Activated B cell treated with CpG ODN at 0.5 μM for 24 hours (primary cell): ENCODE measurements at regions not wholly inside any gene's neighbourhood (a gene's known extent, or its start where the extent isn't known, plus 50 kb on each side); places are given as distances from the start of the nearest gene placed in this dataset.

Experiments
- ATAC-seq: fragments of 200-7000 bp; cut with Tn5 transposase; one replicate; pipeline ENCODE4 v1.10.0; 2021; ENCODE audit warnings: low read depth, mild to moderate bottlenecking, moderate library complexity
- CTCF ChIA-PET: fragments of 350-600 bp; sonication (Branson Sonifier 250); formaldehyde crosslinking; loops from one replicate; lab custom pipeline; 2021; ENCODE audit warnings: antibody characterized with exemption; lab: Charles Lee
- POLR2A ChIA-PET: fragments of 350-600 bp; sonication (Branson Sonifier 250); formaldehyde crosslinking; loops from one replicate; lab custom pipeline; 2021; ENCODE audit warnings: antibody characterized with exemption; lab: Charles Lee
- DNase-seq: peaks from one replicate; pipeline ENCODE4 v3.0.0; 2022
- H3K27ac Mint-ChIP-seq: one replicate; pipeline ENCODE4 v1.8.0; 2020; ENCODE audit warnings: mixed read lengths
- H3K27me3 Mint-ChIP-seq: one replicate; pipeline ENCODE4 v1.8.0; 2021; ENCODE audit warnings: mixed read lengths
- H3K36me3 Mint-ChIP-seq: one replicate; pipeline ENCODE4 v1.8.0; 2021; ENCODE audit warnings: low read depth, mixed read lengths
- H3K4me1 Mint-ChIP-seq: one replicate; pipeline ENCODE4 v1.8.0; 2021; ENCODE audit warnings: mixed read lengths
- H3K4me3 Mint-ChIP-seq: one replicate; pipeline ENCODE4 v1.8.0; 2020; ENCODE audit warnings: mild to moderate bottlenecking, mixed read lengths
- H3K9me3 Mint-ChIP-seq: one replicate; pipeline ENCODE4 v1.8.0; 2020; ENCODE audit warnings: mixed read lengths
- intact Hi-C: fragments of 100-400 bp; cut with micrococcal nuclease; formaldehyde crosslinking; loops from one replicate; pipeline ENCODE4 v1.15.1; 2024
- TF ChIP-seq, protein P1 (sequence below): fragments of 200-600 bp; IDR thresholded peaks from one replicate; pipeline ENCODE4 v1.8.0; 2022; ENCODE audit warnings: antibody characterized with exemption, mild to moderate bottlenecking

DNA sequence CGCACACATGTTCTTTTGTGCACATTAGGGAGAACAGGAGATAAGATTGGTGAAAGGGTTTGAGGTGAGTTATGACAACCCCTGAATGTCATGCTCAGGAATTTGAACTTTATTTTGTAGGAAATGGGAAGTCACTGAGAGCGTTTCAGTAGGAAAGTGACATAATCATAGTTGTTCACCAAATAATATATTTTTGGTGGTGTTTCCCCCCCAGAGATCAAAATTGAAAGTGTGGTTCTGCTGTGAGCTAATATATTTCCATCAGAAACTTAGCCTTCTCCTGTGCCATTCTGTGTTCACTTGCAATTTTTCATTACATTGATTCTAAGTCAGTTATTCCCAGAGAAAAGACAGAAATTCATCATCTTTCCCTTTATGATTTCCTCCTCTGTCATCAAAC, 64.1 kb upstream of the RCN1 start:
- CTCF ChIA-PET = interaction anchor here (1.5 kb wide), 1 partner anchor 149 kb away, joined by 3 read pairs; no protein-coding TSS in a partner anchor
- POLR2A ChIA-PET = no interaction called here
- H3K27me3 Mint-ChIP-seq = no peaks in the 10 kb centered on the region
- no peaks in the 10 kb centered on the region for H3K4me1 Mint-ChIP-seq
- intact Hi-C loops = no loop called here
- no peak for DNase-seq
- no peaks in the 10 kb centered on the region for H3K9me3 Mint-ChIP-seq
- H3K4me3 Mint-ChIP-seq = no peak overlapping the region
- no peaks in the 10 kb centered on the region for H3K36me3 Mint-ChIP-seq
- H3K27ac Mint-ChIP-seq = no peak overlapping the region
- TF ChIP-seq, protein P1, sequence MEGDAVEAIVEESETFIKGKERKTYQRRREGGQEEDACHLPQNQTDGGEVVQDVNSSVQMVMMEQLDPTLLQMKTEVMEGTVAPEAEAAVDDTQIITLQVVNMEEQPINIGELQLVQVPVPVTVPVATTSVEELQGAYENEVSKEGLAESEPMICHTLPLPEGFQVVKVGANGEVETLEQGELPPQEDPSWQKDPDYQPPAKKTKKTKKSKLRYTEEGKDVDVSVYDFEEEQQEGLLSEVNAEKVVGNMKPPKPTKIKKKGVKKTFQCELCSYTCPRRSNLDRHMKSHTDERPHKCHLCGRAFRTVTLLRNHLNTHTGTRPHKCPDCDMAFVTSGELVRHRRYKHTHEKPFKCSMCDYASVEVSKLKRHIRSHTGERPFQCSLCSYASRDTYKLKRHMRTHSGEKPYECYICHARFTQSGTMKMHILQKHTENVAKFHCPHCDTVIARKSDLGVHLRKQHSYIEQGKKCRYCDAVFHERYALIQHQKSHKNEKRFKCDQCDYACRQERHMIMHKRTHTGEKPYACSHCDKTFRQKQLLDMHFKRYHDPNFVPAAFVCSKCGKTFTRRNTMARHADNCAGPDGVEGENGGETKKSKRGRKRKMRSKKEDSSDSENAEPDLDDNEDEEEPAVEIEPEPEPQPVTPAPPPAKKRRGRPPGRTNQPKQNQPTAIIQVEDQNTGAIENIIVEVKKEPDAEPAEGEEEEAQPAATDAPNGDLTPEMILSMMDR = no peak
- no peak for ATAC-seq

DNA sequence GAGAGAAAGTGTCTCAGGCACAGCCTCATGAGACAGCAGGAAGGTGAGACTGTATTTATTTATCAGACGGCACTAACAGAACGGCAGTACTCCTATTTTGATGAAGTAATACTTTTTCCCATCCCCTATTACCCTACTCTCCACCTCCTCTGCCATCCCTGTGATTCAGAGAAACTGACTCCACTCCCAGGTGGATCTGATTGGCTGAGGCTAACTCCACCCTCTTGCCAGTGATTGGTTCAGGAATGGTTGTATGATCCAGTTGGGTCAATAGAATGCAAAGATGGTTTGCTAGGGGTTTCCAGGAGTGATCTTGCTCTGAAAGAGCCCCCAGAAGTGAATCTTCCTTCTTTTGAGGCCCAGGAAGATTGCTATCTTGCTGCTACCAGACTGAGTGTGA, 65.9 kb upstream of the RCN1 start:
- H3K9me3 Mint-ChIP-seq = peaks cover 2% of the 10 kb centered on the region
- ChIA-PET CTCF (interaction anchor here (1.5 kb wide), 1 partner anchor 151 kb away, joined by 3 read pairs; no protein-coding TSS in a partner anchor), POLR2A (no interaction called here)
- H3K27me3 Mint-ChIP-seq = peaks cover 1% of the 10 kb centered on the region
- intact Hi-C loops = no loop called here
- no peak overlapping the region for H3K27ac Mint-ChIP-seq
- no peak overlapping the region for H3K4me3 Mint-ChIP-seq
- TF ChIP-seq, protein P1 = no peak
- DNase-seq (no peak), ATAC-seq (no peak)
- no peaks in the 10 kb centered on the region for H3K4me1 Mint-ChIP-seq
- H3K36me3 Mint-ChIP-seq = no peaks in the 10 kb centered on the region

DNA sequence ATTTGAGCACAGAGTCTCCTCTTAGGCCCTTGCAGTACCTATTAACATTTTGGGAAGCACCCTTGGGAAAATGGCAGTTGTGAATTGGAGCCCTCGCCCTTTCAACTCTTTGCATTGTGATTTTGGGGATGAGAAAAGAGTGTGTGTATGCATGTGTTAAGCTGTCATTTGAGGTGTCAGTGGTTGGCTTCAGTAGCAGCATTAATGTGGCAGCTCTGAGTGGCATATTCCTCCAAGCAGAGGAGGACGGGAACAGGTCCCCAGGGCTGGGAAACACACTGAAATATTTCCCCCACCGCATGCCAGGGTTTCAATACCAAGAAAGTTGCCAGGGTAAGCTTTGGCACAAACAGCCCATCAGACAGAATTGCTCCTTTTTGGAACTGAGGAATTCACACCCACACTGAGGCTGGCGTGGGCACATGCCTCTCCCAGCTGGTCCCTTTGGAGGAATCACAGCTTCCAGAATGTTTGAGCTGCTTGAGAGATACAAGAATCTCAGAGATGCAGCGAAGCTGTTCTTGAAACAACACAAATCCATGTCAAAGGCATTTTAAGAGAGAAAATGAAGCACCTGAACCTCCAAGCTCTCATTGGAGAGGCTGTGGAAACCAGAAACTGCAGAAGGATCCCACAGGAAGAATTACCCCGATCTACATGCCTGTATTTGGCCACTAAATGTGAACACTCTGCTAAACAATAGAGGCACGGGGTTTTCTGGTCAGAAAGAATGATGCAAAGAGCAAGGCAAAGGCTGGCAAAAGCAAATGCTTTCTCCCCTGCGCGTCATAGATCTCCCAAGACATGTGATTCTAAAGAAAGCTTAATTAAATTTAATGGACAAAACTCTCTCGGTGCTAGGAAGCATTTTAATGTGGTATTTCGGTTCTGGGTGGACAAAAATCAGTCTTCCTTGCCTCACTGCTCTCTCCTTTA, 67.2 kb upstream of the RCN1 start:
- Mint-ChIP-seq H3K27me3 (peaks cover 1% of the 10 kb centered on the region), H3K27ac (no peak overlapping the region), H3K4me3 (no peak overlapping the region), H3K36me3 (no peaks in the 10 kb centered on the region), H3K9me3 (peaks cover 2% of the 10 kb centered on the region), H3K4me1 (no peaks in the 10 kb centered on the region)
- ChIA-PET POLR2A (no interaction called here), CTCF (no interaction called here)
- intact Hi-C loops = no loop called here
- DNase-seq (no peak), ATAC-seq (no peak)
- TF ChIP-seq, protein P1 = no peak

DNA sequence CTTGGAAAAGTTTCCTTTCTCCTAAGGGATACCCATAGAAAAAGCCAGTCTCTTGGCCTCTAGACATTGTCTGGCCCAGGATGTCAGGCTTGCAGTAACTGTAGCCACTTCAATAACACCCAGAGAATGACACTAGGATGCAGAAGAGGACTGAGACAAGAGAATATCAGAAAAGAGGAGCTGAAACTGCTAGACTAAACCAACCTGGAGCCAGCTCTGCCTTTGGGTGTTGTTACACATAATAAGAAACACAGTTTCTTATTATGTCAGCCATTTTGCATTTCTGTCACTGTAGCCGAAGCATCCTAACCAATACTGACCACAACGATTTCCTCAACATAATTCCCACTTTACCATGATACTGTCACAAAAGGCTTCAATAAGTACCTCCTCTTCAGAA, 72.2 kb upstream of the RCN1 start:
- no peak overlapping the region for H3K4me3 Mint-ChIP-seq
- peaks cover 2% of the 10 kb centered on the region for H3K9me3 Mint-ChIP-seq
- CTCF ChIA-PET = no interaction called here
- POLR2A ChIA-PET = no interaction called here
- intact Hi-C loops = no loop called here
- no peak overlapping the region for H3K27ac Mint-ChIP-seq
- DNase-seq (no peak), ATAC-seq (no peak)
- TF ChIP-seq, protein P1 = no peak
- H3K36me3 Mint-ChIP-seq = no peaks in the 10 kb centered on the region
- H3K4me1 Mint-ChIP-seq = no peaks in the 10 kb centered on the region
- peaks cover 4% of the 10 kb centered on the region for H3K27me3 Mint-ChIP-seq

DNA sequence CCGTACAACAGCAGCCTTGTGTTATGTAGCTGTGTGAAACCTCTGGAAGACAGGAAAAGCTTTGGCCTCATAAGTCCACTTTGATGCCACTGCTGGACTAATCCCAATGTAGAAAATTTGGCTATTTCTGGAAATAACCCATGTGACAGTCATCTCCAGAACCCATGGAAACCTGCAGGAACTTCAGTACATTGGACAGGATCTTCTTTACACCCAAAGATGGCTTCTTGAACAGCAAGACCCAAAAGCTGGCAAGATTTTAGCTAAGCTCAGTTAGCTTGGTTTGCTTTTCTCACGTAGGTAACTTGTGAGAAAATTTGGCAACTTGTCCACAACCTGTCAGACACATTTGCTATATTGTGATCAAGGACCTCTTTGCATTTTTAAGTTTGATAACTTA, 74.8 kb upstream of the RCN1 start:
- Mint-ChIP-seq H3K4me3 (no peak overlapping the region), H3K27me3 (peaks cover 12% of the 10 kb centered on the region), H3K9me3 (peaks cover 2% of the 10 kb centered on the region), H3K27ac (no peak overlapping the region), H3K36me3 (no peaks in the 10 kb centered on the region), H3K4me1 (no peaks in the 10 kb centered on the region)
- ChIA-PET CTCF (no interaction called here), POLR2A (no interaction called here)
- intact Hi-C loops = no loop called here
- TF ChIP-seq, protein P1 = no peak
- no peak for ATAC-seq
- no peak for DNase-seq
